ENCODE measurements at regions not wholly inside any gene's neighbourhood (a gene's known extent, or its start where the extent isn't known, plus 50 kb on each side); places are given as distances from the start of the nearest gene placed in this dataset.

- no peak for TF ChIP-seq YY1 (IDR thresholded peaks at IDR 0.05; ENCODE audit: insufficient read depth, insufficient read length)
- no peak for TF ChIP-seq ZNF274 (IDR thresholded peaks at IDR 0.05; ENCODE audit: low read depth, low read length)
- TF ChIP-seq SUZ12 (IDR thresholded peaks at IDR 0.05; ENCODE audit: extremely low read depth, insufficient read depth, insufficient read length), result no peak
Observed at GRCh38 chr2:58852905-58853304, 611.8 kb upstream of the FANCL start.
